GM12878 (cell line): ENCODE measurements at regions not wholly inside any gene's neighbourhood (a gene's known extent, or its start where the extent isn't known, plus 50 kb on each side); places are given as distances from the start of the nearest gene placed in this dataset.
A peak's percentile ranks its signal among the peaks of the same experiment; 100 is the strongest.

ENCODE experiments used
- ATAC-seq: fragments of 200-7000 bp; cut with Tn5 transposase; 3 replicates; pipeline ENCODE4 v1.9.1; 2020; ENCODE audit warnings: mild to moderate bottlenecking, moderate library complexity
- BruUV-seq: library from RNA; stranded (reverse); fragments of 400-500 nt; replicated peaks from 2 replicates; lab custom pipeline; 2021; lab: Mats Ljungman, UMichigan
- CTCF ChIA-PET: fragments of 300-600 bp; sonication (Branson Sonifier 250); formaldehyde crosslinking; extraction: SDS; loops from one replicate; lab custom pipeline; 2021; ENCODE audit warnings: inconsistent platforms; lab: Yijun Ruan, JAX
- POLR2A ChIA-PET: fragments of 350-600 bp; formaldehyde crosslinking; extraction: SDS; loops from one replicate; lab custom pipeline; 2021; ENCODE audit warnings: inconsistent platforms; lab: Charles Lee
- RAD21 ChIA-PET: fragments of 300-600 bp; sonication (Branson Sonifier 250); formaldehyde crosslinking; loops from one replicate; lab custom pipeline; 2023; ENCODE audit warnings: antibody characterized with exemption; ENCODE audit not compliant: unreplicated experiment; lab: Charles Lee
- SMC1A ChIA-PET: fragments of 300-600 bp; sonication (Branson Sonifier 250); formaldehyde crosslinking; loops from one replicate; lab custom pipeline; 2023; ENCODE audit not compliant: unreplicated experiment, uncharacterized antibody; lab: Charles Lee
- DNase-seq: peaks from one replicate; pipeline ENCODE4 v3.0.0-alpha.2; 2011; ENCODE audit warnings: low read depth, low spot score
- FAIRE-seq: peaks from 3 replicates; lab custom pipeline; 2011; peaks lifted over from hg19 to GRCh38; lab: Jason Lieb, UNC
- H2AFZ ChIP-seq: 2 replicates; pipeline ENCODE4 v1.6.0; 2011; ENCODE audit warnings: low read depth, low read length, control low read depth; ENCODE audit not compliant: control insufficient read depth
- H3K27ac ChIP-seq: 2 replicates; pipeline ENCODE4 v1.5.1; 2011; ENCODE audit warnings: control low read depth; ENCODE audit not compliant: control insufficient read depth, insufficient read depth
- H3K27me3 ChIP-seq, 2 experiments: replicated peaks in 1 of 2; 2 replicates each; pipeline versions ENCODE4 v1.6.0 to v1.6.1; 2011; ENCODE audit warnings: low read length in 1 of 2; ENCODE audit not compliant: control insufficient read depth in 2 of 2, insufficient read depth in 2 of 2
- H3K36me3 ChIP-seq, 2 experiments: 2 replicates each; pipeline ENCODE4 v1.5.1; 2011; ENCODE audit warnings: low read length in 1 of 2; ENCODE audit not compliant: control insufficient read depth in 2 of 2, insufficient read depth in 2 of 2
- H3K4me1 ChIP-seq: 2 replicates; pipeline ENCODE4 v1.6.1; 2011; ENCODE audit warnings: mild to moderate bottlenecking, low read length, moderate library complexity, mixed read lengths; ENCODE audit not compliant: control insufficient read depth, insufficient read depth
- H3K4me2 ChIP-seq: 2 replicates; pipeline ENCODE4 v1.6.0; 2011; ENCODE audit warnings: control low read depth; ENCODE audit not compliant: control insufficient read depth, insufficient read depth
- H3K4me3 ChIP-seq: fragments of 200-600 bp; sonication (generic); 2 replicates; pipeline ENCODE4 v1.5.1; 2016
- H3K79me2 ChIP-seq: 2 replicates; pipeline ENCODE4 v1.6.0; 2011; ENCODE audit warnings: low read length; ENCODE audit not compliant: control insufficient read depth, insufficient read depth
- H3K9ac ChIP-seq: 2 replicates; pipeline ENCODE4 v1.8.0; 2011; ENCODE audit warnings: low read length, control low read depth, mixed read lengths; ENCODE audit not compliant: control insufficient read depth, insufficient read depth
- H3K9me3 ChIP-seq: replicated peaks from 3 replicates; pipeline ENCODE4 v1.5.1; 2011; ENCODE audit warnings: mild to moderate bottlenecking, low read length; ENCODE audit not compliant: control insufficient read depth, insufficient read depth
- H4K20me1 ChIP-seq: 2 replicates; pipeline ENCODE4 v1.6.0; 2011; ENCODE audit not compliant: control insufficient read depth, insufficient read depth
- CBX3 ChIP-seq: fragments of 200-600 bp; sonication (generic); IDR thresholded peaks from 2 replicates; pipeline ENCODE4 v1.6.1; 2016; ENCODE audit warnings: low read depth, borderline replicate concordance
- FOS ChIP-seq: IDR thresholded peaks from 3 replicates; pipeline ENCODE4 v1.6.1; 2011; ENCODE audit warnings: borderline replicate concordance; ENCODE audit not compliant: insufficient read length; ENCODE audit errors: extremely low read depth
- NFXL1 ChIP-seq: fragments of 450-650 bp; IDR thresholded peaks from 2 replicates; pipeline ENCODE4 v1.6.1; 2017; ENCODE audit warnings: antibody characterized with exemption, mild to moderate bottlenecking, borderline replicate concordance
- SMAD5 ChIP-seq: IDR thresholded peaks from 2 replicates; pipeline ENCODE4 v1.6.1; 2016; ENCODE audit warnings: antibody characterized with exemption, low read depth
- WGBS: methylation state at CpG from one replicate; pipeline ENCODE4 v1.1.6; 2016; ENCODE audit warnings: low lambda C conversion rate; ENCODE audit not compliant: insufficient replicate concordance, insufficient coverage; ENCODE audit errors: missing lambda C conversion rate; 5-methylcytosine and 5-hydroxymethylcytosine counted together
- in situ Hi-C: fragments of 300-500 bp; cut with MboI; formaldehyde crosslinking; loops from 9 replicates; pipeline ENCODE4 v1.14.3; 2018; ENCODE audit warnings: mixed read lengths
- intact Hi-C: fragments of 100-400 bp; cut with micrococcal nuclease; formaldehyde crosslinking; loops from one replicate; pipeline ENCODE4 v1.14.2; 2022; ENCODE audit not compliant: unreplicated experiment
- TF ChIP-seq, protein P1 (sequence below): IDR thresholded peaks from 2 replicates; pipeline ENCODE4 v1.6.1; 2012; ENCODE audit warnings: low read depth, low read length, improper control_type of control experiment
- TF ChIP-seq, protein P2 (sequence below): fragments of 450-650 bp; IDR thresholded peaks from 2 replicates; pipeline ENCODE4 v1.6.1; 2016; ENCODE audit warnings: mild to moderate bottlenecking
- TF ChIP-seq, protein P3 (sequence below), 3 experiments: IDR thresholded peaks in 2 of 3; conservative IDR thresholded peaks in 1 of 3; 2 replicates each; pipeline ENCODE4 v1.5.1; 2011; ENCODE audit warnings: low read depth in 3 of 3, low read length in 3 of 3, mild to moderate bottlenecking in 3 of 3, control low read depth in 2 of 3, moderate library complexity in 2 of 3, inconsistent platforms in 1 of 3, mixed read lengths in 1 of 3; ENCODE audit not compliant: control insufficient read depth in 2 of 3, insufficient read depth in 1 of 3; ENCODE audit errors: extremely low read depth in 1 of 3

GRCh38 chr3:87501076-87501475, 224.7 kb upstream of the POU1F1 start:
- no peaks in the 10 kb centered on the region for H3K79me2 ChIP-seq
- 2% methylated on average over 3 of the region's 3 CpGs for WGBS
- H4K20me1 ChIP-seq, result no peaks in the 10 kb centered on the region
- no peaks in the 10 kb centered on the region for H3K9me3 ChIP-seq
- H3K4me2 ChIP-seq, result no peak overlapping the region
- no peaks in the 10 kb centered on the region for H3K27me3 ChIP-seq
- H3K4me1 ChIP-seq, result no peaks in the 10 kb centered on the region
- ChIA-PET POLR2A (no interaction called here), SMC1A (no interaction called here)
- no peak overlapping the region for H3K4me3 ChIP-seq
- intact Hi-C loops, result loop anchor here (10.0 kb wide), 1 partner anchor 504 kb away; no protein-coding TSS in a partner anchor
- no peak for FAIRE-seq
- BruUV-seq, result no TSS peak
- no peak for TF ChIP-seq CBX3
- TF ChIP-seq NFXL1, result no peak
- TF ChIP-seq SMAD5, result no peak
- TF ChIP-seq, protein P1, sequence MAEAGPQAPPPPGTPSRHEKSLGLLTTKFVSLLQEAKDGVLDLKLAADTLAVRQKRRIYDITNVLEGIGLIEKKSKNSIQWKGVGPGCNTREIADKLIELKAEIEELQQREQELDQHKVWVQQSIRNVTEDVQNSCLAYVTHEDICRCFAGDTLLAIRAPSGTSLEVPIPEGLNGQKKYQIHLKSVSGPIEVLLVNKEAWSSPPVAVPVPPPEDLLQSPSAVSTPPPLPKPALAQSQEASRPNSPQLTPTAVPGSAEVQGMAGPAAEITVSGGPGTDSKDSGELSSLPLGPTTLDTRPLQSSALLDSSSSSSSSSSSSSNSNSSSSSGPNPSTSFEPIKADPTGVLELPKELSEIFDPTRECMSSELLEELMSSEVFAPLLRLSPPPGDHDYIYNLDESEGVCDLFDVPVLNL, result no peak
- no peak for TF ChIP-seq FOS
- TF ChIP-seq, protein P2, sequence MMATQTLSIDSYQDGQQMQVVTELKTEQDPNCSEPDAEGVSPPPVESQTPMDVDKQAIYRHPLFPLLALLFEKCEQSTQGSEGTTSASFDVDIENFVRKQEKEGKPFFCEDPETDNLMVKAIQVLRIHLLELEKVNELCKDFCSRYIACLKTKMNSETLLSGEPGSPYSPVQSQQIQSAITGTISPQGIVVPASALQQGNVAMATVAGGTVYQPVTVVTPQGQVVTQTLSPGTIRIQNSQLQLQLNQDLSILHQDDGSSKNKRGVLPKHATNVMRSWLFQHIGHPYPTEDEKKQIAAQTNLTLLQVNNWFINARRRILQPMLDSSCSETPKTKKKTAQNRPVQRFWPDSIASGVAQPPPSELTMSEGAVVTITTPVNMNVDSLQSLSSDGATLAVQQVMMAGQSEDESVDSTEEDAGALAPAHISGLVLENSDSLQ, result no peak
- TF ChIP-seq, protein P3, sequence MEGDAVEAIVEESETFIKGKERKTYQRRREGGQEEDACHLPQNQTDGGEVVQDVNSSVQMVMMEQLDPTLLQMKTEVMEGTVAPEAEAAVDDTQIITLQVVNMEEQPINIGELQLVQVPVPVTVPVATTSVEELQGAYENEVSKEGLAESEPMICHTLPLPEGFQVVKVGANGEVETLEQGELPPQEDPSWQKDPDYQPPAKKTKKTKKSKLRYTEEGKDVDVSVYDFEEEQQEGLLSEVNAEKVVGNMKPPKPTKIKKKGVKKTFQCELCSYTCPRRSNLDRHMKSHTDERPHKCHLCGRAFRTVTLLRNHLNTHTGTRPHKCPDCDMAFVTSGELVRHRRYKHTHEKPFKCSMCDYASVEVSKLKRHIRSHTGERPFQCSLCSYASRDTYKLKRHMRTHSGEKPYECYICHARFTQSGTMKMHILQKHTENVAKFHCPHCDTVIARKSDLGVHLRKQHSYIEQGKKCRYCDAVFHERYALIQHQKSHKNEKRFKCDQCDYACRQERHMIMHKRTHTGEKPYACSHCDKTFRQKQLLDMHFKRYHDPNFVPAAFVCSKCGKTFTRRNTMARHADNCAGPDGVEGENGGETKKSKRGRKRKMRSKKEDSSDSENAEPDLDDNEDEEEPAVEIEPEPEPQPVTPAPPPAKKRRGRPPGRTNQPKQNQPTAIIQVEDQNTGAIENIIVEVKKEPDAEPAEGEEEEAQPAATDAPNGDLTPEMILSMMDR (IDR thresholded peaks at IDR 0.05 in 2 of 3, conservative IDR thresholded peaks at IDR 0.05 in 1 of 3; ENCODE audit: control insufficient read depth in 2 of 3, extremely low read depth in 1 of 3, insufficient read depth in 1 of 3, low read depth in 3 of 3, low read length in 3 of 3), result no peak
- TF ChIP-seq, all 136 proteins: peak for 0
- Histone ChIP-seq H3K36me3 (no peaks in the 10 kb centered on the region), H3K27ac (no peak overlapping the region), H2AFZ (no peak overlapping the region), H3K9ac (no peak overlapping the region)
- in situ Hi-C loops, result no loop called here
- CTCF ChIA-PET, result no interaction called here
- ATAC-seq, result peak; percentile 46
- DNase-seq, result no peak
- RAD21 ChIA-PET, result no interaction called here
